LNCAP (cell line): ENCODE measurements at regions not wholly inside any gene's neighbourhood (a gene's known extent, or its start where the extent isn't known, plus 50 kb on each side); places are given as distances from the start of the nearest gene placed in this dataset.

Experiments
- CTCF ChIP-seq: fragments of 450-650 bp; IDR thresholded peaks from 2 replicates; pipeline ENCODE4 v1.5.1; 2017; ENCODE audit warnings: mild to moderate bottlenecking

GRCh38 chr16:58847902-58848661, 114.0 kb upstream of the GOT2 start:
- TF ChIP-seq CTCF, result no peak

GRCh38 chr16:58843675-58844074, 109.6 kb upstream of the GOT2 start:
- TF ChIP-seq CTCF, result peak; percentile 50

GRCh38 chr16:58842746-58843145, 108.6 kb upstream of the GOT2 start:
- TF ChIP-seq CTCF, result no peak

GRCh38 chr16:58842156-58842555, 108.0 kb upstream of the GOT2 start:
- no peak for TF ChIP-seq CTCF

- no peak for TF ChIP-seq CTCF
Measured at GRCh38 chr16:58837950-58838349, 103.8 kb upstream of the GOT2 start.

GRCh38 chr16:58836427-58836826, 102.3 kb upstream of the GOT2 start:
- no peak for TF ChIP-seq CTCF

- no peak for TF ChIP-seq CTCF
Measured at GRCh38 chr16:58832386-58832895, 98.3 kb upstream of the GOT2 start.
